Body of pancreas (tissue), 4 donors: ENCODE measurements at regions not wholly inside any gene's neighbourhood (a gene's known extent, or its start where the extent isn't known, plus 50 kb on each side); places are given as distances from the start of the nearest gene placed in this dataset.

Experiments used
- ATAC-seq: fragments of 150-250 bp; one replicate; pipeline ENCODE4 v1.9.1; 2016
- DNase-seq, 4 donors: peaks; one replicate each; pipeline ENCODE4 v3.0.0-alpha.2; 2019
- H3K27ac ChIP-seq, 4 donors: fragments of 200-600 bp; sonication (generic); 1 replicate in 3 of 4; 2 replicates in 1 of 4; pipeline versions ENCODE4 v1.5.1 to v1.6.1; 2016 to 2019; ENCODE audit warnings: mild to moderate bottlenecking in 1 of 4, mixed read lengths in 1 of 4, moderate library complexity in 1 of 4
- H3K27me3 ChIP-seq, 2 donors: fragments of 200-600 bp; sonication (generic); one replicate each; pipeline ENCODE4 v1.6.0; 2016; ENCODE audit warnings: mild to moderate bottlenecking in 1 of 2
- H3K36me3 ChIP-seq, 2 donors: fragments of 200-600 bp; sonication (generic); replicated peaks in 1 of 2; 2 replicates each; pipeline ENCODE4 v1.5.1; 2016; ENCODE audit warnings: low read depth in 2 of 2; ENCODE audit not compliant: insufficient read depth in 1 of 2
- H3K4me1 ChIP-seq: fragments of 200-600 bp; sonication (generic); one replicate; pipeline ENCODE4 v1.6.0; 2016
- H3K4me3 ChIP-seq, 2 donors: fragments of 200-600 bp; sonication (generic); 1 replicate in 1 of 2; 2 replicates in 1 of 2; pipeline ENCODE4 v1.5.1; 2016 to 2019
- H3K9me3 ChIP-seq, 3 donors: fragments of 200-600 bp; sonication (generic); 1 replicate in 2 of 3; 2 replicates in 1 of 3; pipeline ENCODE4 v1.5.1; 2016
- CTCF ChIP-seq, 7 experiments: fragments of 450-650 bp in 4 of 7; fragments of 200-600 bp in 3 of 7; sonication (generic) in 3 of 7; IDR thresholded peaks; one replicate each; pipeline ENCODE4 v1.5.1; 2016 to 2019; ENCODE audit warnings: antibody characterized with exemption in 7 of 7
- POLR2A ChIP-seq, 3 donors: fragments of 450-650 bp; IDR thresholded peaks; one replicate each; pipeline ENCODE4 v1.6.1; 2016; ENCODE audit warnings: antibody characterized with exemption in 3 of 3, mild to moderate bottlenecking in 2 of 3
- WGBS, 2 donors: methylation state at CpG; one replicate each; pipeline ENCODE4 v1.1.5; 2017; 5-methylcytosine and 5-hydroxymethylcytosine counted together
- intact Hi-C: fragments of 100-400 bp; cut with DNase I; formaldehyde crosslinking; loops from one replicate; pipeline ENCODE4 v1.15.1; 2023

- DNase-seq: no peak
- no peaks in the 10 kb centered on the region for H3K27me3 ChIP-seq
- no peaks in the 10 kb centered on the region for H3K36me3 ChIP-seq
- intact Hi-C loops: no loop called here
- H3K4me1 ChIP-seq: no peaks in the 10 kb centered on the region
- TF ChIP-seq POLR2A (IDR thresholded peaks at IDR 0.05) (no peak), CTCF (IDR thresholded peaks at IDR 0.05) (no peak)
- WGBS, 2 donors: 66 to 75% methylated on average over 1 of the region's 1 CpG
- no peak overlapping the region for H3K27ac ChIP-seq
- H3K9me3 ChIP-seq: no peaks in the 10 kb centered on the region
- no peak overlapping the region for H3K4me3 ChIP-seq
- no peak for ATAC-seq
These were observed 245.1 kb downstream of the GXYLT1 start for GRCh38 chr12:41899577-41899976.

- no peaks in the 10 kb centered on the region for H3K4me1 ChIP-seq
- TF ChIP-seq CTCF (IDR thresholded peaks at IDR 0.05) (no peak), POLR2A (IDR thresholded peaks at IDR 0.05) (no peak)
- no peaks in the 10 kb centered on the region for H3K36me3 ChIP-seq
- no peak for ATAC-seq
- no peaks in the 10 kb centered on the region for H3K9me3 ChIP-seq
- H3K4me3 ChIP-seq: no peak overlapping the region
- DNase-seq: no peak
- intact Hi-C loops: no loop called here
- WGBS, 2 donors: 41 to 47% methylated on average over 1 of the region's 1 CpG
- H3K27ac ChIP-seq: no peak overlapping the region
- H3K27me3 ChIP-seq: no peaks in the 10 kb centered on the region
These were observed 247.1 kb downstream of the GXYLT1 start for GRCh38 chr12:41897593-41897992.

GRCh38 chr12:41893491-41893890 lies 251.2 kb downstream of the GXYLT1 start:
- no peaks in the 10 kb centered on the region for H3K36me3 ChIP-seq
- intact Hi-C loops: no loop called here
- no peak for ATAC-seq
- H3K9me3 ChIP-seq: no peaks in the 10 kb centered on the region
- TF ChIP-seq POLR2A (IDR thresholded peaks at IDR 0.05) (no peak), CTCF (IDR thresholded peaks at IDR 0.05) (no peak)
- H3K27me3 ChIP-seq: no peaks in the 10 kb centered on the region
- no peak for DNase-seq
- 64 to 74% methylated on average over 3 of the region's 3 CpGs for WGBS, 2 donors
- no peaks in the 10 kb centered on the region for H3K4me1 ChIP-seq
- no peak overlapping the region for H3K4me3 ChIP-seq
- H3K27ac ChIP-seq: no peak overlapping the region

GRCh38 chr12:41892302-41892701 lies 252.4 kb downstream of the GXYLT1 start:
- H3K27ac ChIP-seq: no peak overlapping the region
- no peak for DNase-seq
- no peaks in the 10 kb centered on the region for H3K27me3 ChIP-seq
- ATAC-seq: no peak
- no peaks in the 10 kb centered on the region for H3K4me1 ChIP-seq
- 62 to 65% methylated on average over 3 of the region's 3 CpGs for WGBS, 2 donors
- no peaks in the 10 kb centered on the region for H3K36me3 ChIP-seq
- intact Hi-C loops: no loop called here
- TF ChIP-seq POLR2A (IDR thresholded peaks at IDR 0.05) (no peak), CTCF (IDR thresholded peaks at IDR 0.05) (no peak)
- H3K4me3 ChIP-seq: no peak overlapping the region
- no peaks in the 10 kb centered on the region for H3K9me3 ChIP-seq

GRCh38 chr12:41891226-41891625 lies 253.4 kb downstream of the GXYLT1 start:
- TF ChIP-seq POLR2A (IDR thresholded peaks at IDR 0.05) (no peak), CTCF (IDR thresholded peaks at IDR 0.05) (no peak)

More at GRCh38 chr12:41891226-41891625, 253.4 kb downstream of the GXYLT1 start:
- ATAC-seq: no peak
- H3K36me3 ChIP-seq: no peaks in the 10 kb centered on the region
- DNase-seq: no peak
- H3K27ac ChIP-seq: no peak overlapping the region
- H3K4me1 ChIP-seq: no peaks in the 10 kb centered on the region
- no peak overlapping the region for H3K4me3 ChIP-seq
- no peaks in the 10 kb centered on the region for H3K27me3 ChIP-seq
- 77 to 79% methylated on average over 3 of the region's 3 CpGs for WGBS, 2 donors
- intact Hi-C loops: no loop called here
- H3K9me3 ChIP-seq: no peaks in the 10 kb centered on the region
